ENCODE measurements at regions not wholly inside any gene's neighbourhood (a gene's known extent, or its start where the extent isn't known, plus 50 kb on each side); places are given as distances from the start of the nearest gene placed in this dataset.

- TF ChIP-seq EZH2 (IDR thresholded peaks at IDR 0.05; ENCODE audit: borderline replicate concordance, low read depth, low read length, severe bottlenecking), result no peak
- TF ChIP-seq, protein P1, sequence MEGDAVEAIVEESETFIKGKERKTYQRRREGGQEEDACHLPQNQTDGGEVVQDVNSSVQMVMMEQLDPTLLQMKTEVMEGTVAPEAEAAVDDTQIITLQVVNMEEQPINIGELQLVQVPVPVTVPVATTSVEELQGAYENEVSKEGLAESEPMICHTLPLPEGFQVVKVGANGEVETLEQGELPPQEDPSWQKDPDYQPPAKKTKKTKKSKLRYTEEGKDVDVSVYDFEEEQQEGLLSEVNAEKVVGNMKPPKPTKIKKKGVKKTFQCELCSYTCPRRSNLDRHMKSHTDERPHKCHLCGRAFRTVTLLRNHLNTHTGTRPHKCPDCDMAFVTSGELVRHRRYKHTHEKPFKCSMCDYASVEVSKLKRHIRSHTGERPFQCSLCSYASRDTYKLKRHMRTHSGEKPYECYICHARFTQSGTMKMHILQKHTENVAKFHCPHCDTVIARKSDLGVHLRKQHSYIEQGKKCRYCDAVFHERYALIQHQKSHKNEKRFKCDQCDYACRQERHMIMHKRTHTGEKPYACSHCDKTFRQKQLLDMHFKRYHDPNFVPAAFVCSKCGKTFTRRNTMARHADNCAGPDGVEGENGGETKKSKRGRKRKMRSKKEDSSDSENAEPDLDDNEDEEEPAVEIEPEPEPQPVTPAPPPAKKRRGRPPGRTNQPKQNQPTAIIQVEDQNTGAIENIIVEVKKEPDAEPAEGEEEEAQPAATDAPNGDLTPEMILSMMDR (IDR thresholded peaks at IDR 0.05; ENCODE audit: borderline replicate concordance, extremely low read depth, low read length, poor library complexity, severe bottlenecking), result no peak
Observed at GRCh38 chr2:18934886-18935285, 345.5 kb upstream of the NT5C1B start.
